GM19035 (cell line): ENCODE measurements at regions not wholly inside any gene's neighbourhood (a gene's known extent, or its start where the extent isn't known, plus 50 kb on each side); places are given as distances from the start of the nearest gene placed in this dataset.

Source experiments
- ATAC-seq: cut with Tn5 transposase; IDR thresholded peaks from one replicate; pipeline ENCODE4 v1.9.1; 2021; ENCODE audit not compliant: unreplicated experiment

DNA sequence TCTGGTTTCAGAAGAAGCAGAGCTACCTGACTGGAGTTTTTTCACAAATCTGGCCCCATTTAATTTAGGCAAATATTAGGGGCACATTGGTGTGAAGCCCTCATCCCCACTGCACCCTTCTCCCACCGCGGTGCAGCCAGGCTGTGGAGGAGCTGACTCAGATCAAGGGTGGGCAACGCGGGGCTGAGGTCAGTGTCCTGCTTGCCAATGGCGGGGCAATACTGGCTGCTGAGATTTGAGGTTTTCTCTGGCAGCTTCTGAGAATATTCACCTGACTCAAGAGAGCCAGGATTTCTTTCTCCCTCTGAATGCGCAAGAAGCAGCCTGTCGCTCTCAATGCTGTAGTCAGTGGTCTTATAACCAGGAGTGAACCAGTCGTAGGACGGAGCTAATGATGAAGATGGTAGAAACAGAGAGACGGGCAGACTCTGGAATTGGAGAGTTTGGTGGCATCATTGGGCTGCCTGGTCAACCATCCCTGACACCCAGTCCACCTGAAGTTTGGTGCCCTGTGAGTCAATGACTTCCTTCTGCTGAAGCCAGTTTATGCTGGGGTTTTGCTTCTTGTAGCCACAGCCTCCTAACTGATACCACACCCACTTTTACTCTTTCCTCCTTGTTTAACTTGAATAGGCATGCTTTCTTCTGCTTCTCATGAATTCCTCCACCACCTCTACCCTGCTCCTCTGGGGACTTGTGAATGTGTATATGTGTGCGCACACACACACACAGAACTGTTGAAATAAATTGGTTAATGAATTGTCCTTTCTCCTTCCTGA lies 123.7 kb upstream of the CTBP2 start:
- ATAC-seq, result no peak

DNA sequence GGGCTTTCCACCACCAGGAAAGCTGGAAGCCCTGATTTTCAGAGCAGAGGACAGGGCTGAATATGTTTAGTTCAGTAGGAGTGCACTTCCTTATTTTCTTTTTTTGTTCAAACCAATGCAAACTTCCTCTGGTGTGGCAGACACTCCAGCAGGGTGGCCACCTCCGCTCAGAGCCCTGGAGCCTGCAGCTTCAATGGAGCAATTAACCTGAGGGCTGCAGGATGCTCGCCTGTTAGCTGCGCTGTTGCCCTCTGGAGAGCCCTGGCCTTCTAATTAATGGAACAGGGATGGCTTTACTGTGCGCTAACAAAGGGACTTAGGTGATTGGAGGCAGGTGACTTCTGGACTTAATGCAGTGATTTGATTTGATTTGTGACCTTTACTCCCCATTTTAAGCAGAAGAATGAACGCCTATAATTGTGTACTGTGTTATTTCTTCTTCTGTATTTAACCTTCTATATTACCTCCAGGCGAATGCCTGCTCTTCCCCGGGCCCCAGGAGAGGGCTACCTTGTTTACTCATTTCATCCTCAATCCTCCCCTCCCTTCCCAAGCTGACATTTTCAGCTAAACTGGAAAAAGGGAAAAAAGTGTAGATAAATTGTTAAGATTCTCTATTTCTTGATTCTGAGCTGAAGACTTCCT lies 123.0 kb upstream of the CTBP2 start:
- ATAC-seq, result no peak

DNA sequence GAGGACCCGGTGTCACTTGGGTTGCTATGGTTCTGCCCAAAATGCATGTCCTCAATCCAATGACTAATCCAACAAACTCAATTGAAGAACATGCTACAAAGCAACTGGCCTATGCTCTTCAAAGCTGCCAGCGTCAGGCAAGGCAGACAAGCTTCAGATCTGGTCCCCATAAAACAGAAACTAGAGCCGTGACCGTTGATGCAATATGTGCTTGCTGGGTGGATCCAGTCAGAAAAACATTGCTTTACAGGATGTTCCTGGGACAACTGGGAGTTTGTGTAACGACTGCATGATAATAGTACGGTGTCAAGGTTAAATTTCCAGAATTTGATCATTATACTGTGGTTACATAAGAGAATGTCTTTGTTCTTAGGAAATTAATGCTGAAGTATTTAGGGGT lies 120.7 kb upstream of the CTBP2 start:
- ATAC-seq, result no peak

DNA sequence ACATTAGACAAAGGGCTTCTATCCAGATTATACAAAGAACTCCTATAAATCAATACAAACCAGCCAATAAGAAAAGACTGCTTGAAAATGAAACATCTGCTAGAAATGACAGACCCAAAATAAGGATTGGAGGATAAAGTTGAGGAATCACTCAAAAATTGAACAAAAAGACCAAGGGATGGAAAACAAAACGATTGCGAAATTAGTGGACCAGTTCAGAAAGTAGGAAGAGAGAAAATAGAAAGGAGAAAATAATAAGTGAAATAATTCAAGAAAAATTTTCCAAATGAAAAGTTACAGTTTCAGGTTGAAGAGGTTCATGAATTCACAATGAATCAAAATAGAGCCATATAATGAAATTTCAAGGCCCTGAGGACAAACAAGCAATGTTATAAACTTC lies 115.8 kb upstream of the CTBP2 start:
- no peak for ATAC-seq

DNA sequence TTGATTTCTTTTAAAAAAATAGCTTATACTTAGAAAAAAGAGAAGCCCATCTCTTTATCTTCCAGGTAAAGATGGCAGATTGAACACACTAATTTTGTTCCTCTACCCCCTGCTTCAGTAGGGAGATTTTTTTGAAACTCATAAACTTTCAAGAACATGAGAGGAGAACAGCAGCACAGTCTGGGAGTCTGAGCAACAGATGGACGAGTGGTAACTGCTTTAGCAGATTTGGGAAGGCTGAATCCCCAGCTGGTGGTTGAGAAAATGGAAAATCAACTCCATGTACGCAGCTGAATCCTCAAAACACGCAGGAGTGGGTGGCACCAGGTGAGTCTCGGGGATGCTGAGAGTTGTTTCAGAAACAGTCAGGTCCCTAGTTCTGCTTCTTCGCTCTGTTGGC lies 114.6 kb upstream of the CTBP2 start:
- ATAC-seq, result no peak

DNA sequence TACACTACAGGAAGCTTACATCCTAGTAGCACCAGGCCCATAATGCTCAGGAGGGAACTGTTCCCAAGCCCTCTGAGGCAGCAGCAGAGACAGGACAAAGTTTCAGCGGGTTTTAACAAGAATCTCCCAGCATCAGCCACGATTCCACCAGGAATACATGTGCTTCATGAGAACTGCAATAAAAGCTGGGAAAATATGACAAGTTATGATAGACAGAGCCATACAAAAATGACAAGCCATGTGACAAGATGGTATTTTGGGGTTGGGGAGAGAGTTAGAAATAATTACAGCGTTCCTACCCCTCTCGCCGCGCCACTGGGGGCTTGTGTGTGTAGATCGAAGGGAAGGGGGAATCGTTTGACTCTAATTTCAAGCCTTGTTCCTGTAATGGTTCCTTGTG lies 112.7 kb upstream of the CTBP2 start:
- no peak for ATAC-seq

DNA sequence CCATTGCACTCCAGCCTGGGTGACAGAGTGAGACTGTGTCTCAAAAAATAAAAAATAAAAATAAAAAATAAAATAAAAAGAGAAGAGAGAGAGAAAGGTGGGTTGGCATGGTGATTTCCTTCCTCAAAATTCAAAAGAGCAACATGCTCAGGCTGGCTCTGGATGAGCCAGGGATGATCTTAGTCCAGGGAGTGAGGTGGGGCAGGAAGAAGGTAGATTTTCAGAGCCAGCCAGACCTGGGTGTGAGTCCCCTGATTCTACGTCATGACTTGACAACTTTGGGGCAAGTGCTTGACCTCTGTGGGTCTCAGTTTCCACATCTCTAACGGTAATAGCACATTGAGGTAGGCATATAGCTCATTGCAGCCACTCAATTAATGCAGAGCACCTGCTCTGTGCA lies 109.4 kb upstream of the CTBP2 start:
- no peak for ATAC-seq

DNA sequence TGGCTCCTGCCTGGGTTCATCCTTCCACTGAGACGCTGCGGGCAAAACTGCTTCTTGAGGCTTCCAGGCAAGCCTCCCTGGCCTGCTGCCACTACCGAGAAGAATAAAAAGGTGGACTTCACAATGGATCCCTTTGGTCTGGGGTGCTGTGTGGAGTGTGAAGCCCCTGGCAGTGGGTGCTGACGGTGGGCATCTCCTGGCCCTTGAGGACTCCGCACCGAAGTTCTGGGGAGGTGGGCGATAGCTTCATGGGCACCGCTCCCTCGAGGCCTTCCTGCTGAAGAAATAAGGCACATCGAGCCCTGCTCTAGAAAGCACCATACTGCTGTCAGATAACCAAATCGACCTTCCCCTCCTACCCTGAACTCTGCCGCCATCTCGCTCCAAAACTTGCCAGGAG lies 106.6 kb upstream of the CTBP2 start:
- ATAC-seq, result no peak

DNA sequence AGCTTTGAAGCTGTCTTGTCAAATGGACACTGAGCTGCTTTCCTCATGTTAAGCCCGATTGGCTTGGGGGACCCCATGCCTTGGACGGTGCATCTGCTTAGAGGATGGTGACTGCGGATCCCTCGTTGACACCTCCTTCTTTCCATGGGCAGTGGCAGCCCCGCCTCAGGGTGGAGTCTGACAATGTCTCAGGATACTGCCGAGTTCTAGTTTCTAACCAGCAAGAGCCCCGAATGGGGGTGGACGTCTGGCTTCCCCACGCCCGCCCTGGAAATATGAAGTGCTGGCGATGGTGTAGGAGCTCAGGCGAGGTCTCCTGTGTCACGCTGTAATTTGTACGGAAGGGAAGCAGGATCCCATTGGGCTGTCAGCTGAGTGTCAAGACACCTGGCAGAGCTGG lies 106.2 kb upstream of the CTBP2 start:
- no peak for ATAC-seq

DNA sequence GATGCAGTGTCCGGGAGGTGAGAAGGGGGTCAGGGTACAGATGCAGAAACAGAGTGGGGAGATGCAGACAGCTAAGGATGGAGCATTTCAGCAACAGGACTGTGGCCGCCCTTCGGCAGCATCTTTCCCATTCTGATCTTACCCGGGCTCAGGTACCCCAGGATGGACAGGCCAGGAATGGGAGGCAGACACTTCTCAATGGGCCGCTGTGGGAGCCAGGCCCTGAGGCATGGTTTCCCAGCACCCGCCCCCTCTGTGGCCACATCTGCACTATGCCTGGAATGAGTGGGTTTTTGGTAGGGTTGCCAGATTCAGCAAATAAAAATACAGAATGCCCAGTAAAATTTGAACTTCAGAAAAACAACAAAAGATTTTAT lies 105.2 kb upstream of the CTBP2 start:
- no peak for ATAC-seq

DNA sequence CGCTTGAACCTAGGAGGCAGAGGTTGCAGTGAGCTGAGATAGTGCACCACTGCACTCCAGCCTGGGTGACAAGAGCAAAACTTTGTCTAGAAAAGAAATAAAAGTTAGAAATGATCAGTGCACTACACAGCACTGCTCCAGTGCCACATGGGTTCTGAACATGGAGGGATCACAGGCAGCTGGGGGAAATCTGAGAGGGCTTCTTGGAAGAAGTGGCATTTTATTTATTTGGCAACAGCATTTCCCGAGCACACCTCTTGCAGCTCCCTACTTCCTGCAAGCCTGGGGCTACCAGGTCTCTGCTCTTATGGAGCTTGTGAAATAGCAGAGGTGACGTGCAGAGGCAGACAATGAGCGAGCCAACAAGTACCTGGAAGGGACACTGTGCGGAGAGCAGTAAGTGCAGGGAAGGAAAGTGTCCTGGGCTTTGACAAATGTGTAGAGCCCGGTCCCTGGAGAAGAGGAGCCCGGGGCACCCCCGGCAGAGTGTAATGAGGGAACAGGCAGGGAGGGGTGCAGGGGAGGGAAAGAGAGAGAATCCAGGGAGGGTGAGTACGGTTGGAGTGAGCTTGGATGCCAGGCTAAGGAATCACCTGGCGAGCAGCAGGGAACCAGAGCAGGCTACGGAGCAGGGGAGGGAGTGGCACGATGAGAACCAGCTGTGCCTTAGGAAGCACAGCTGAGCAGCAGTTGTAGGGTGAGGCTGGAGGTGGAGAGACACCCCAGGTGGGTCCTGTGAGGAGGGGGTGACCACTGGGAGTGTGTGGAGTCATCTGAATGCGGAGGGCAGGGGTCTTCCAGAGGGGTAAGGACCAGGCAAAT lies 104.6 kb upstream of the CTBP2 start:
- no peak for ATAC-seq

DNA sequence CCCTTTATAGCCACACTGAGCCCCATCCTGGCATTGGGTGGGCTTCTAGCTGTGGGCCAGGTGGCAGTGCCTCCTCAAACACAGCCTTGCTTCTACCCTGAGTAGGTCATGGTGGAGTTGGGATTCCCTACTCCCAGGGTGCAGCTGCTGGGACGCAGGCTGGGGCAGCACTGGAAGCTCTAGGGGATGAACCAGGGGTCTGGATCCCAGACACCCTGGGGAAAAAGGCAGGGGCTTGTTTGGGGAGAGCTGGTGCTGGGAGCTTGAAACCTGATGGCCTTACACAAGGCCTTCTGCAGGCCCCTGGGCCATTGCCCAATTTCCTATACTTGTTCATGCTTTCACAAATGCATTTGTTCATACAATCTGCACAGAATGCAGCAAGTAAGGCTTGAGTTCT lies 103.7 kb upstream of the CTBP2 start:
- ATAC-seq, result no peak

DNA sequence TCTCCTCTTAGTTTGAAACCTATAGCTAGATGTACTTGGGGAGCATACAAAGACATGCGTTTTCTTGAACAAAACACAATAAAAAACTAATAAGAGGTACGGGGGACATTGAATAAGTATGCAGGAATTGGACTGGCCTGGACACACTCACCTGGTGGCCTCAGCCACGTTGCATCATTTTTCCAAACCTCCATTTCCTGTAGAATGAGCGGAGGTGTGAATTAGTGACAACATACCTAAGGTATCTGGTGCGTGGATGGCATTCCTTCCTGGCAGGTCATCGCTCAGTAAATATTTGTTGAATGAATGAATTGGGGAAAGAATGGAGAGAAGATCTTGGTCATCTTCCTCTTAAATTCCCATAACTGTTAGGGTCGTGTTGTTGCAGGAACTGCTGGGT lies 103.2 kb upstream of the CTBP2 start:
- ATAC-seq, result no peak

DNA sequence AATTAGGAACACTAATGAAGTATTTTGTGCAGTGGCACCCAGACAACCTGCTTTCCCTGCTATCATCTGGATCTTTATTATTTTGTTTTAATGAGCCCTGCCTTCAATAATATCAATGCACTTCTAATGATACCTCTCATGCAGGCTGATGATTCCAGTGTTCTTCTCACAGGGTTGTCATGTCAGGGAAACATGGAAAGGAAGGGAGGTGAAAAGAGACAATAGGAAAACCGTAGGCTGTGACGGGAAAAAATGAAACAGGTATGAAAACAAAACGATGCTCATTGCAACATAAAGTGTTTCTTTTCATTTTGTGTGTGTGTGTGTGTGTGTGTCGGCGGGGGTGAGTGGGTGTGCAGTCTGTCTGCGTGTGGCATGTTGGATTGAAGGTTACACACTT lies 102.6 kb upstream of the CTBP2 start:
- ATAC-seq, result no peak

DNA sequence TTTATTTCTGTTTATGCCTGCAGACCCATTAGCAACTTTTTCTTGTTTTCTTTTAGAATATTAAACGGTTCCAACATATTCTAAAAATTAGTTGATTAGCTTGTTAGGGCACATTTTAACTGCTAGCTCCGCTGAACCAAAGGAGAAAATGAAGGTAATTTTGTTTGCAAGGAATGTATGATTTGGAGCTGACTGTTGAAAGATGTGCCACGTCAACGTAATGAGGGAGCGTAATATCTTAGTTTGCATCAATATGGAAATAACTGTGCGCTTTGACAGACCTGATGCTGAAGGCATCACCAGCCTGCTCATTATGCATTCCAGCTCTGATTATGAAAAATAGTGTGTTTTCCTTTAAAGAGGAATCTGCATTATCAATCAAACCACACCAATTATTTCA lies 102.0 kb upstream of the CTBP2 start:
- no peak for ATAC-seq

DNA sequence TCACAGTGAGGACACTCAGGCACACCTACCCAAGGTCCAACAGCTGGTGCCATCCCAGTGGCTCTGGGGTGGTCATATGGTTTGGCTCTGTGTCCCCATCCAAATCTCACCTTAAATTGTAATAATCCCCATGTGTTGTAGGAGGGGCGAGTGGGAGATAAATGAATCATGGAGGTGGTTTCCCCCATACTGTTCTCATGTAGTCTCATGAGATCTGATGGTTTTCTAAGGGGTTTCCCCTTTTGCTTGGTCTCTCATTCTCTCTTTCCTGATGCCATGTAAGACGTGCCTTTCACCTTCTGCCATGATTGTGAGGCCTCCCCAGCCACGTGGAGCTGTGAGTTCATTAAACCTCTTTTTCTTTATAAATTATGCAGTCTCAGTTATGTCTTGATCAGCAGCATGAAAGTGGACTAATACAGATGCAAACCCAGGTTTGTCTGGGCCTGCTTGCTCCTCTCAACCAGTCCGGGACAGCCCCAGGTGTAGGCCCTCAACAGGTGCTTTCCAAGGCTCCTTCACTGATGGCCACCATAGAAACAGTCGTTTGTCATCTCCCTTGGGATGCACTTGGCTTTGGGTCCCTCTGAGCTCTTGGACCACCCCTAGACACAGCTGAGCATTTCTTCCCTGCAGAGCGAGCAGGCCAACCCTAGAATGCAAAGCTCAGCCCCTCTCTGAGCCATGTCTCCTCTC lies 101.3 kb upstream of the CTBP2 start:
- ATAC-seq, result no peak

DNA sequence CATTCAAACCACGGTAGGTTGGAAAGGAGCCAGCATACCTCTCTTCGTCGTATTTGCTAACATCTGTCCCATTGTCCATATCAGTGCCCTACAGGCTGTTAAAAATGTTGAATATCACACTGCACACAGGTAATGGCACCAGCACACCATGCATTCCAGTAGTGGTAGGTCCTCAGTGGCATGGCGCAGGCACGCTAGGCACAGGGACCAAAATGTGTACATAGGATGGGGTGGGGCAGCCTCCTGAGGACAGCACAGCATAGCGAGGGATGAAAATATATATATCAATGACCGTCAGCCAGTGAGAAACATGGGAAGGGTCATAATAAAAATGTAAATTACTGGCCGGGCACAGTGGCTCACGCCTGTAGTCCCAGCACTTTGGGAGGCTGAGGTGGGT lies 99.9 kb upstream of the CTBP2 start:
- no peak for ATAC-seq

DNA sequence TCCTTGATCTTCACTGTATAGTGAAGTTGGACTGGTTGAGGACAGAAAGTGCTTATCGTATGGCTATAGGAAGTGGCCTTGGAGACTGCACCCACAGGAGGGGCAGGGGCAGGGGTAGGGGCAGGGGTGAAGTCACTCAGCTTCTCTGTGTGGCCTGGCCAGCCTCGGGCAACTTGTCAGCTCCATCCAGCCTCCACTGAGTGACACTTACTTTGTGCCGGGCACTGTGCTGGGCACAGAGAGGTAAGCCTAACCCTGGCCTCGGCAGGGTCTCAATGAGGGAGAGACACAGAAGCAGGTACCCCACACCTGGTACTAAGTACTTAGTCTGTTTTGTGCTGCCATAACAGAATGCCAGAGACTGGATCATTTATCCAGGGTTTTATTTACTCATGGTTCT lies 99.3 kb upstream of the CTBP2 start:
- ATAC-seq, result no peak

DNA sequence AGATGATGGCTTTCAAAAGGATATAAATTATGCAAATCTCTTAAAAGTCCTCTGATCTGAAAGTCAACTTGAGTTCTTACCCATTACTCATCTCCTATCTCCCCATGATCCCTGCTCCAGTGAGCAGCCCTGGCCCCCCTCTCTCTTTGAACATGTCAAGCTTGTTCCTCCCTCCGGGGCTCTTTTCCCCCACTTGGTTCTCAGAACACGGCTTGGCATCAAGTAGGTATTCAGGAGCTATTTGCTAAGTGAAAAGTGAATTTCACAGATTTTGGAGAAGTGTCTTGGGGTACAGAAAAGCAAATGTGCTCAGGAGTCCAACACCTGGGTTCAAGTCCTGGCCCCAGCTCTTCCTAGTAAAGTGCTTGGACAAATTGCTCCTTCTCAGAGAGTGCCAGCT lies 98.3 kb upstream of the CTBP2 start:
- ATAC-seq, result no peak

DNA sequence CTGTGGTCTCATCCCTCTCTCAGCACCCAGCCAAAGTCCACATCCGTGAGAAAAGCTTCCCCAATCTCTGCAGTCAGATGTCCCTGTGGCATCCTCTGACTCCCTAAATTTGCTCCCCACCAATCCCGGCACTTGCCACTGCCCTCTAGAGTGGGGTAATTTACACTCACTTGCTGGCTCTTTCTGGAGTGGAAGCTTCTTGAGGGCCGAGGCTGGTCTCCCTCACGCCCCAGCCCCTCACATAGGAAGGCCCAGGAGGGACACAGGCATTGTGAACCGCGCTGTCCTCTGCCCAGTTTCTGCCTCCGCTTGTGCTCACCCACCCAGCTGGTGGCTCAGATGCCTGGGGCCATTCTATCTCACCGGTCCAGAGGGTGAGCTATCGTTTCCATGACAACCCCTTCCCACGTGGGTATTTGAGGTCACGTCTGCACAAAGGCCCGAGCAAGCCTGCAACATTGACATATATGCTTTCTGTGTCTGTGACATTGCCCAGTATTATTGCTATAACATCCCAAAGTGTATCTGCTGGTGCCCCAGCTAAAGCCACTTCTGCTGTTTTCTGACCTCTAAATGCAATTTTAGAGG lies 97.3 kb upstream of the CTBP2 start:
- no peak for ATAC-seq

DNA sequence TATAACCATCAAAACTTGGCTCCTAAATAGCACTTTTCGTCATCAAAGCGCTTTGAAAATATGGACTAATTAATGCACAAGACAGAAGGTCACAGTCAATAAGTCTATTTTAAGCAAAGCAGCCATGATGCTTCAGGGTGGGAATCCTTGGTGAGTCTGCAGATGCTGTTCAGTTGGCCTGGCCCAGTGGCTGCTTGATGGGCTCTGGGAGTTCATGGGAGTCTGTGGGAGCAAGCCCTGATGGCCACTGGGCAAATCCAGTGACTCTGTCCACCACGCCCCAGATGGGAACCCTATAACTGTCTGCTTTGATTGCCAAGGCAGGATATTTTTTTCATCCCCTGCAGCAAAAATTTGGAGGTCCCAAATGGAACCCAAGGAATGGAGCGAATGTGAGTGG lies 95.7 kb upstream of the CTBP2 start:
- ATAC-seq, result no peak
